ENCODE measurements at regions not wholly inside any gene's neighbourhood (a gene's known extent, or its start where the extent isn't known, plus 50 kb on each side); places are given as distances from the start of the nearest gene placed in this dataset.

GRCh38 chr6:126682440-126682839 lies 342.5 kb downstream of the CENPW start:
- no peaks in the 10 kb centered on the region for H3K4me1 ChIP-seq (ENCODE audit: control insufficient read depth, extremely low read depth, insufficient read depth, low read length)
- DNase-seq (ENCODE audit: low read depth in 2 of 2) = peak in 1 of 2 donors; percentile 24
- no peak overlapping the region for H3K9ac ChIP-seq (ENCODE audit: insufficient read depth, low read length)
- no peak overlapping the region for H3K4me2 ChIP-seq (ENCODE audit: extremely low read depth, insufficient read depth, low read length)
- H3K27me3 ChIP-seq (ENCODE audit: control insufficient read depth, insufficient read depth, low read length) = no peaks in the 10 kb centered on the region
- no peaks in the 10 kb centered on the region for H3K36me3 ChIP-seq (ENCODE audit: control insufficient read depth, insufficient read depth, low read length)
- no peaks in the 10 kb centered on the region for H3K79me2 ChIP-seq (ENCODE audit: control insufficient read depth, insufficient read depth, low read length)
- no peak overlapping the region for H3K4me3 ChIP-seq (replicated peaks in 1 of 4; ENCODE audit: control extremely low read depth in 1 of 4, insufficient read depth in 1 of 4, low read depth in 3 of 4, low read length in 4 of 4)
- no peak overlapping the region for H2AFZ ChIP-seq (ENCODE audit: low read length)
- no peaks in the 10 kb centered on the region for H3K9me3 ChIP-seq (ENCODE audit: control insufficient read depth, insufficient read depth, low read depth, low read length)
- TF ChIP-seq CTCF (conservative IDR thresholded peaks at IDR 0.05 in 1 of 2, IDR thresholded peaks at IDR 0.05 in 1 of 2; ENCODE audit: low read depth in 1 of 2, low read length in 2 of 2) = no peak
- no peaks in the 10 kb centered on the region for H4K20me1 ChIP-seq (ENCODE audit: control insufficient read depth, extremely low read depth, insufficient read depth, low read length)
- H3K27ac ChIP-seq (ENCODE audit: insufficient read depth, low read length) = no peak overlapping the region

- Histone ChIP-seq H3K4me1 (ENCODE audit: control insufficient read depth, extremely low read depth, insufficient read depth, low read length) (no peaks in the 10 kb centered on the region), H4K20me1 (ENCODE audit: control insufficient read depth, extremely low read depth, insufficient read depth, low read length) (no peaks in the 10 kb centered on the region), H2AFZ (ENCODE audit: low read length) (no peak overlapping the region), H3K36me3 (ENCODE audit: control insufficient read depth, insufficient read depth, low read length) (no peaks in the 10 kb centered on the region), H3K27ac (ENCODE audit: insufficient read depth, low read length) (no peak overlapping the region), H3K9me3 (ENCODE audit: control insufficient read depth, insufficient read depth, low read depth, low read length) (no peaks in the 10 kb centered on the region), H3K4me3 (replicated peaks in 1 of 4; ENCODE audit: control extremely low read depth in 1 of 4, insufficient read depth in 1 of 4, low read depth in 3 of 4, low read length in 4 of 4) (no peak overlapping the region), H3K4me2 (ENCODE audit: extremely low read depth, insufficient read depth, low read length) (no peak overlapping the region), H3K9ac (ENCODE audit: insufficient read depth, low read length) (no peak overlapping the region), H3K27me3 (ENCODE audit: control insufficient read depth, insufficient read depth, low read length) (no peaks in the 10 kb centered on the region), H3K79me2 (ENCODE audit: control insufficient read depth, insufficient read depth, low read length) (no peaks in the 10 kb centered on the region)
- DNase-seq (ENCODE audit: low read depth in 2 of 2) = no peak
- TF ChIP-seq EZH2 (IDR thresholded peaks at IDR 0.05; ENCODE audit: low read length, missing control alignments) (no peak), CTCF (conservative IDR thresholded peaks at IDR 0.05 in 1 of 2, IDR thresholded peaks at IDR 0.05 in 1 of 2; ENCODE audit: low read depth in 1 of 2, low read length in 2 of 2) (no peak)
Observed at GRCh38 chr6:126685182-126685581, 345.3 kb downstream of the CENPW start.

- Histone ChIP-seq H3K4me3 (replicated peaks in 1 of 4; ENCODE audit: control extremely low read depth in 1 of 4, insufficient read depth in 1 of 4, low read depth in 3 of 4, low read length in 4 of 4) (no peak overlapping the region), H3K4me1 (ENCODE audit: control insufficient read depth, extremely low read depth, insufficient read depth, low read length) (no peaks in the 10 kb centered on the region), H3K36me3 (ENCODE audit: control insufficient read depth, insufficient read depth, low read length) (no peaks in the 10 kb centered on the region), H3K9ac (ENCODE audit: insufficient read depth, low read length) (no peak overlapping the region), H3K27ac (ENCODE audit: insufficient read depth, low read length) (no peak overlapping the region), H2AFZ (ENCODE audit: low read length) (no peak overlapping the region), H3K4me2 (ENCODE audit: extremely low read depth, insufficient read depth, low read length) (no peak overlapping the region), H3K27me3 (ENCODE audit: control insufficient read depth, insufficient read depth, low read length) (no peaks in the 10 kb centered on the region), H3K9me3 (ENCODE audit: control insufficient read depth, insufficient read depth, low read depth, low read length) (no peaks in the 10 kb centered on the region), H3K79me2 (ENCODE audit: control insufficient read depth, insufficient read depth, low read length) (no peaks in the 10 kb centered on the region), H4K20me1 (ENCODE audit: control insufficient read depth, extremely low read depth, insufficient read depth, low read length) (no peaks in the 10 kb centered on the region)
- TF ChIP-seq EZH2 (IDR thresholded peaks at IDR 0.05; ENCODE audit: low read length, missing control alignments) (no peak), CTCF (conservative IDR thresholded peaks at IDR 0.05 in 1 of 2, IDR thresholded peaks at IDR 0.05 in 1 of 2; ENCODE audit: low read depth in 1 of 2, low read length in 2 of 2) (no peak)
- no peak for DNase-seq (ENCODE audit: low read depth in 2 of 2)
Observed at GRCh38 chr6:126696921-126697693, 357.2 kb downstream of the CENPW start.
